AG09309 (cell line): ENCODE measurements at regions not wholly inside any gene's neighbourhood (a gene's known extent, or its start where the extent isn't known, plus 50 kb on each side); places are given as distances from the start of the nearest gene placed in this dataset.

Source experiments
- DNase-seq: peaks from one replicate; pipeline ENCODE4 v3.0.0-alpha.2; 2010; ENCODE audit warnings: low read depth
- H3K4me3 ChIP-seq: 2 replicates; pipeline ENCODE4 v1.5.1; 2011; ENCODE audit warnings: mild to moderate bottlenecking, low read depth, low read length, moderate library complexity; ENCODE audit not compliant: control insufficient read depth
- CTCF ChIP-seq: IDR thresholded peaks from 2 replicates; pipeline ENCODE4 v1.5.1; 2011; ENCODE audit warnings: mild to moderate bottlenecking, low read depth, low read length, inconsistent platforms; ENCODE audit not compliant: insufficient read depth, control insufficient read depth; ENCODE audit errors: missing control alignments

- H3K4me3 ChIP-seq, result no peak overlapping the region
- no peak for DNase-seq
- no peak for TF ChIP-seq CTCF
These were observed 121.2 kb upstream of the STX18 start for GRCh38 chr4:4663028-4663427.

- no peak overlapping the region for H3K4me3 ChIP-seq
- no peak for TF ChIP-seq CTCF
- no peak for DNase-seq
These were observed 120.4 kb upstream of the STX18 start for GRCh38 chr4:4662230-4662629.

- no peak overlapping the region for H3K4me3 ChIP-seq
- no peak for TF ChIP-seq CTCF
- DNase-seq, result peak; percentile 61
These were observed 118.2 kb upstream of the STX18 start for GRCh38 chr4:4659871-4660651.

- DNase-seq, result no peak
- no peak overlapping the region for H3K4me3 ChIP-seq
- TF ChIP-seq CTCF, result no peak
These were observed 116.2 kb upstream of the STX18 start for GRCh38 chr4:4658052-4658451.

GRCh38 chr4:4656977-4657376 is 115.1 kb upstream of the STX18 start:
- TF ChIP-seq CTCF, result no peak
- no peak for DNase-seq
- no peak overlapping the region for H3K4me3 ChIP-seq

GRCh38 chr4:4655901-4656300 is 114.1 kb upstream of the STX18 start:
- no peak for TF ChIP-seq CTCF
- DNase-seq, result peak; percentile 24
- no peak overlapping the region for H3K4me3 ChIP-seq
